ENCODE measurements at regions not wholly inside any gene's neighbourhood (a gene's known extent, or its start where the extent isn't known, plus 50 kb on each side); places are given as distances from the start of the nearest gene placed in this dataset.

GRCh38 chr1:30147188-30147587, 576.2 kb downstream of the MATN1 start:
- no peak for DNase-seq (ENCODE audit: low read depth)
- TF ChIP-seq CTCF (IDR thresholded peaks at IDR 0.05; ENCODE audit: low read depth, low read length, missing control alignments), result no peak
- no peak overlapping the region for H3K4me3 ChIP-seq (ENCODE audit: low read depth, low read length)

GRCh38 chr1:30146448-30146847, 576.9 kb downstream of the MATN1 start:
- H3K4me3 ChIP-seq (ENCODE audit: low read depth, low read length), result no peak overlapping the region
- DNase-seq (ENCODE audit: low read depth), result no peak
- TF ChIP-seq CTCF (IDR thresholded peaks at IDR 0.05; ENCODE audit: low read depth, low read length, missing control alignments), result no peak

- DNase-seq (ENCODE audit: low read depth), result no peak
- TF ChIP-seq CTCF (IDR thresholded peaks at IDR 0.05; ENCODE audit: low read depth, low read length, missing control alignments), result no peak
- no peak overlapping the region for H3K4me3 ChIP-seq (ENCODE audit: low read depth, low read length)
These were observed 577.6 kb downstream of the MATN1 start for GRCh38 chr1:30145723-30146303.

GRCh38 chr1:30144831-30145230, 578.6 kb downstream of the MATN1 start:
- TF ChIP-seq CTCF (IDR thresholded peaks at IDR 0.05; ENCODE audit: low read depth, low read length, missing control alignments), result no peak
- no peak overlapping the region for H3K4me3 ChIP-seq (ENCODE audit: low read depth, low read length)
- no peak for DNase-seq (ENCODE audit: low read depth)

GRCh38 chr1:30143517-30143916, 579.9 kb downstream of the MATN1 start:
- no peak for DNase-seq (ENCODE audit: low read depth)
- TF ChIP-seq CTCF (IDR thresholded peaks at IDR 0.05; ENCODE audit: low read depth, low read length, missing control alignments), result no peak
- H3K4me3 ChIP-seq (ENCODE audit: low read depth, low read length), result no peak overlapping the region

GRCh38 chr1:30140566-30140965, 582.8 kb downstream of the MATN1 start:
- H3K4me3 ChIP-seq (ENCODE audit: low read depth, low read length), result no peak overlapping the region
- no peak for TF ChIP-seq CTCF (IDR thresholded peaks at IDR 0.05; ENCODE audit: low read depth, low read length, missing control alignments)
- no peak for DNase-seq (ENCODE audit: low read depth)

GRCh38 chr1:30138891-30139290, 584.5 kb downstream of the MATN1 start:
- TF ChIP-seq CTCF (IDR thresholded peaks at IDR 0.05; ENCODE audit: low read depth, low read length, missing control alignments), result no peak
- no peak overlapping the region for H3K4me3 ChIP-seq (ENCODE audit: low read depth, low read length)
- no peak for DNase-seq (ENCODE audit: low read depth)
